H1 (cell line): ENCODE measurements at regions not wholly inside any gene's neighbourhood (a gene's known extent, or its start where the extent isn't known, plus 50 kb on each side); places are given as distances from the start of the nearest gene placed in this dataset.

Experiments used
- CTCF ChIP-seq, 3 experiments: IDR thresholded peaks; 1 replicate in 2 of 3; 2 replicates in 1 of 3; pipeline versions ENCODE4 v1.5.1 to v1.6.1; 2011; ENCODE audit warnings: low read length in 3 of 3, mild to moderate bottlenecking in 3 of 3, inconsistent platforms in 2 of 3, low read depth in 1 of 3, moderate library complexity in 1 of 3; ENCODE audit not compliant: insufficient read depth in 1 of 3; ENCODE audit errors: control extremely low read depth in 1 of 3
- GABPA ChIP-seq: IDR thresholded peaks from 2 replicates; pipeline ENCODE4 v1.6.1; 2011; ENCODE audit warnings: mild to moderate bottlenecking, low read length, moderate library complexity, borderline replicate concordance; ENCODE audit not compliant: insufficient read depth
- GTF2F1 ChIP-seq: IDR thresholded peaks from 2 replicates; pipeline ENCODE4 v1.6.1; 2012; ENCODE audit warnings: low read depth, low read length, improper control_type of control experiment, borderline replicate concordance
- MAX ChIP-seq: IDR thresholded peaks from 2 replicates; pipeline ENCODE4 v1.6.1; 2012; ENCODE audit warnings: inconsistent platforms
- POLR2AphosphoS5 ChIP-seq: IDR thresholded peaks from 2 replicates; pipeline ENCODE4 v1.6.1; 2011; ENCODE audit warnings: low read depth, low read length
- RXRA ChIP-seq: IDR thresholded peaks from 2 replicates; pipeline ENCODE4 v1.6.1; 2011; ENCODE audit warnings: low read depth, mild to moderate bottlenecking, low read length, moderate library complexity; ENCODE audit not compliant: insufficient read depth
- TCF12 ChIP-seq: IDR thresholded peaks from 2 replicates; pipeline ENCODE4 v1.6.1; 2011; ENCODE audit warnings: low read depth, mild to moderate bottlenecking, low read length
- USF2 ChIP-seq: IDR thresholded peaks from 2 replicates; pipeline ENCODE4 v1.6.1; 2011; ENCODE audit warnings: low read length, improper control_type of control experiment

- no peak for TF ChIP-seq CTCF (IDR thresholded peaks at IDR 0.05; ENCODE audit: control extremely low read depth in 1 of 3, insufficient read depth in 1 of 3, low read depth in 1 of 3, low read length in 3 of 3)
- no peak for TF ChIP-seq GABPA
- TF ChIP-seq TCF12, result no peak
- TF ChIP-seq USF2, result no peak
- TF ChIP-seq POLR2AphosphoS5, result no peak
- no peak for TF ChIP-seq RXRA
- TF ChIP-seq MAX, result no peak
- TF ChIP-seq GTF2F1, result no peak
Measured at GRCh38 chr2:221176667-221177066, 395.4 kb downstream of the EPHA4 start.
